IMR-90 (cell line): ENCODE measurements at regions not wholly inside any gene's neighbourhood (a gene's known extent, or its start where the extent isn't known, plus 50 kb on each side); places are given as distances from the start of the nearest gene placed in this dataset.

Experiments used
- ATAC-seq: fragments of 200-7000 bp; cut with Tn5 transposase; 2 replicates; pipeline ENCODE4 v1.9.1; 2020; ENCODE audit warnings: low read depth, mild to moderate bottlenecking, moderate library complexity
- BruUV-seq: library from RNA; stranded (reverse); fragments of 400-500 nt; replicated peaks from 2 replicates; lab custom pipeline; 2021; lab: Mats Ljungman, UMichigan
- CTCF ChIA-PET: fragments of 300-600 bp; formaldehyde crosslinking; extraction: SDS; loops from one replicate; lab custom pipeline; 2021; ENCODE audit warnings: antibody characterized with exemption; lab: Yijun Ruan, JAX
- POLR2A ChIA-PET: fragments of 300-600 bp; sonication (Branson Sonifier 250); formaldehyde crosslinking; loops from one replicate; lab custom pipeline; 2022; ENCODE audit warnings: antibody characterized with exemption; ENCODE audit not compliant: unreplicated experiment; lab: Charles Lee
- DNase-seq: peaks from one replicate; pipeline ENCODE4 v3.0.0; 2013
- H2AFZ ChIP-seq: replicated peaks from 2 replicates; pipeline ENCODE3; 2013; ENCODE audit warnings: low read length, mild to moderate bottlenecking; ENCODE audit not compliant: poor library complexity
- H2AK5ac ChIP-seq: 2 replicates; pipeline ENCODE4 v1.6.1; 2013; ENCODE audit warnings: low read depth, low read length, inconsistent platforms
- H2AK9ac ChIP-seq: replicated peaks from 2 replicates; pipeline ENCODE3; 2013; ENCODE audit warnings: mild to moderate bottlenecking, low read depth, low read length, moderate library complexity; ENCODE audit not compliant: poor library complexity
- H2BK120ac ChIP-seq: 2 replicates; pipeline ENCODE4 v1.6.1; 2013; ENCODE audit warnings: low read depth, low read length, inconsistent platforms
- H2BK15ac ChIP-seq: 3 replicates; pipeline ENCODE4 v1.6.1; 2013; ENCODE audit warnings: low read depth, low read length, inconsistent platforms
- H2BK20ac ChIP-seq: 2 replicates; pipeline ENCODE4 v1.6.1; 2013; ENCODE audit warnings: low read depth, mild to moderate bottlenecking, inconsistent platforms, low read length, moderate library complexity
- H2BK5ac ChIP-seq: 2 replicates; pipeline ENCODE4 v1.6.1; 2013; ENCODE audit warnings: mild to moderate bottlenecking, low read depth, low read length, inconsistent platforms; ENCODE audit not compliant: poor library complexity, severe bottlenecking
- H3K14ac ChIP-seq: replicated peaks from 2 replicates; pipeline ENCODE4 v1.6.1; 2013; ENCODE audit warnings: low read depth, low read length, inconsistent platforms
- H3K18ac ChIP-seq: 2 replicates; pipeline ENCODE4 v1.6.1; 2013; ENCODE audit warnings: low read depth, low read length, control low read depth
- H3K23ac ChIP-seq: 2 replicates; pipeline ENCODE4 v1.6.1; 2013; ENCODE audit warnings: low read depth, low read length, inconsistent platforms
- H3K27ac ChIP-seq: 2 replicates; pipeline ENCODE4 v1.5.1; 2013; ENCODE audit warnings: mild to moderate bottlenecking, control low read depth, low read length; ENCODE audit not compliant: insufficient read depth
- H3K27me3 ChIP-seq: 2 replicates; pipeline ENCODE4 v1.6.1; 2013; ENCODE audit warnings: low read length; ENCODE audit not compliant: control insufficient read depth, insufficient read depth
- H3K36me3 ChIP-seq: 2 replicates; pipeline ENCODE4 v1.6.1; 2013; ENCODE audit warnings: low read length, mixed read lengths; ENCODE audit not compliant: control insufficient read depth, insufficient read depth
- H3K4ac ChIP-seq: 2 replicates; pipeline ENCODE4 v1.6.1; 2013; ENCODE audit warnings: low read depth, low read length, inconsistent platforms
- H3K4me1 ChIP-seq: 2 replicates; pipeline ENCODE4 v1.6.1; 2013; ENCODE audit warnings: low read length, mixed read lengths; ENCODE audit not compliant: control insufficient read depth, insufficient read depth
- H3K4me2 ChIP-seq: 2 replicates; pipeline ENCODE4 v1.6.1; 2013; ENCODE audit warnings: low read depth, mild to moderate bottlenecking, control low read depth, low read length, moderate library complexity
- H3K4me3 ChIP-seq: 2 replicates; pipeline ENCODE4 v1.5.1; 2013; ENCODE audit warnings: low read depth, mild to moderate bottlenecking, control low read depth, low read length, moderate library complexity; ENCODE audit not compliant: insufficient read depth
- H3K56ac ChIP-seq: 2 replicates; pipeline ENCODE4 v1.6.1; 2013; ENCODE audit warnings: low read length, inconsistent platforms; ENCODE audit not compliant: insufficient read depth; ENCODE audit errors: extremely low read depth
- H3K79me1 ChIP-seq, 2 experiments: 2 replicates each; pipeline ENCODE4 v1.6.1; 2013; ENCODE audit warnings: low read length in 2 of 2, inconsistent platforms in 1 of 2, low read depth in 1 of 2
- H3K9ac ChIP-seq: 2 replicates; pipeline ENCODE4 v1.6.1; 2013; ENCODE audit warnings: low read depth, low read length, control low read depth
- H3K9me1 ChIP-seq: 2 replicates; pipeline ENCODE4 v1.6.1; 2013; ENCODE audit warnings: low read length, inconsistent platforms; ENCODE audit not compliant: insufficient read depth
- H3K9me3 ChIP-seq: 2 replicates; pipeline ENCODE4 v1.6.1; 2013; ENCODE audit warnings: low read length; ENCODE audit not compliant: control insufficient read depth, insufficient read depth
- H4K20me1 ChIP-seq: 2 replicates; pipeline ENCODE4 v1.6.1; 2013; ENCODE audit warnings: low read length, inconsistent platforms; ENCODE audit not compliant: insufficient read depth
- H4K5ac ChIP-seq: 2 replicates; pipeline ENCODE4 v1.6.1; 2013; ENCODE audit warnings: mild to moderate bottlenecking, low read depth, low read length, control low read depth
- H4K8ac ChIP-seq, 2 experiments: 2 replicates each; pipeline ENCODE4 v1.6.1; 2013; ENCODE audit warnings: low read depth in 2 of 2, low read length in 2 of 2, control low read depth in 1 of 2, inconsistent platforms in 1 of 2
- H4K91ac ChIP-seq: 2 replicates; pipeline ENCODE4 v1.6.1; 2013; ENCODE audit warnings: low read depth, low read length, inconsistent platforms; ENCODE audit not compliant: insufficient read depth
- BHLHE40 ChIP-seq: fragments of 150-350 bp; IDR thresholded peaks from 2 replicates; pipeline ENCODE4 v1.6.1; 2016; ENCODE audit warnings: mild to moderate bottlenecking, low read depth, low read length
- CHD1 ChIP-seq: IDR thresholded peaks from 2 replicates; pipeline ENCODE4 v1.6.1; 2012; ENCODE audit warnings: low read depth, low read length, improper control_type of control experiment
- FOS ChIP-seq: fragments of 150-350 bp; IDR thresholded peaks from 2 replicates; pipeline ENCODE4 v1.6.1; 2016; ENCODE audit warnings: low read depth, low read length
- MAFK ChIP-seq: IDR thresholded peaks from 2 replicates; pipeline ENCODE4 v1.6.1; 2012; ENCODE audit warnings: low read depth, low read length, improper control_type of control experiment
- MAZ ChIP-seq: IDR thresholded peaks from 2 replicates; pipeline ENCODE4 v1.6.1; 2012; ENCODE audit warnings: low read depth, mild to moderate bottlenecking, low read length, improper control_type of control experiment, moderate library complexity, borderline replicate concordance
- MXI1 ChIP-seq: IDR thresholded peaks from 2 replicates; pipeline ENCODE4 v1.6.1; 2012; ENCODE audit warnings: low read depth, mild to moderate bottlenecking, low read length, moderate library complexity, borderline replicate concordance
- NFE2L2 ChIP-seq: fragments of 150-350 bp; IDR thresholded peaks from 2 replicates; pipeline ENCODE4 v1.6.1; 2016; ENCODE audit warnings: low read depth, mild to moderate bottlenecking, low read length
- RFX5 ChIP-seq: IDR thresholded peaks from 2 replicates; pipeline ENCODE4 v1.8.0; 2012; ENCODE audit warnings: low read depth, mild to moderate bottlenecking, low read length, moderate library complexity
- SMC3 ChIP-seq: fragments of 150-350 bp; IDR thresholded peaks from 2 replicates; pipeline ENCODE4 v1.6.1; 2016; ENCODE audit warnings: low read depth, mild to moderate bottlenecking, antibody characterized with exemption, low read length, moderate library complexity
- dilution Hi-C: fragments of 300-500 bp; cut with HindIII; formaldehyde crosslinking; loops from one replicate; pipeline ENCODE4 v1.14.3; 2018; ENCODE audit warnings: low sequenced_read_pairs; ENCODE audit not compliant: unreplicated experiment
- in situ Hi-C: fragments of 300-500 bp; cut with MboI; formaldehyde crosslinking; loops from 3 replicates; pipeline ENCODE4 v1.14.3; 2019; ENCODE audit warnings: low sequenced_read_pairs, inconsistent platforms, mixed read lengths
- intact Hi-C: fragments of 100-400 bp; cut with micrococcal nuclease; formaldehyde crosslinking; loops from 2 replicates; pipeline ENCODE4 v1.10.0; 2022
- TF ChIP-seq, protein P1 (sequence below): conservative IDR thresholded peaks from 2 replicates; pipeline ENCODE4 v1.5.1; 2012; ENCODE audit warnings: mild to moderate bottlenecking, low read depth, low read length, improper control_type of control experiment

- H3K4me3 ChIP-seq: no peak overlapping the region
- no peaks in the 10 kb centered on the region for H3K36me3 ChIP-seq
- ChIA-PET CTCF (no interaction called here), POLR2A (no interaction called here)
- no peak overlapping the region for H4K91ac ChIP-seq
- H4K5ac ChIP-seq: no peak overlapping the region
- H3K9ac ChIP-seq: no peak overlapping the region
- H3K9me1 ChIP-seq: no peaks in the 10 kb centered on the region
- TF ChIP-seq NFE2L2 (no peak), BHLHE40 (no peak), CHD1 (no peak), SMC3 (no peak), MAFK (no peak), MAZ (no peak), FOS (no peak), MXI1 (no peak), RFX5 (no peak)
- TF ChIP-seq, protein P1, sequence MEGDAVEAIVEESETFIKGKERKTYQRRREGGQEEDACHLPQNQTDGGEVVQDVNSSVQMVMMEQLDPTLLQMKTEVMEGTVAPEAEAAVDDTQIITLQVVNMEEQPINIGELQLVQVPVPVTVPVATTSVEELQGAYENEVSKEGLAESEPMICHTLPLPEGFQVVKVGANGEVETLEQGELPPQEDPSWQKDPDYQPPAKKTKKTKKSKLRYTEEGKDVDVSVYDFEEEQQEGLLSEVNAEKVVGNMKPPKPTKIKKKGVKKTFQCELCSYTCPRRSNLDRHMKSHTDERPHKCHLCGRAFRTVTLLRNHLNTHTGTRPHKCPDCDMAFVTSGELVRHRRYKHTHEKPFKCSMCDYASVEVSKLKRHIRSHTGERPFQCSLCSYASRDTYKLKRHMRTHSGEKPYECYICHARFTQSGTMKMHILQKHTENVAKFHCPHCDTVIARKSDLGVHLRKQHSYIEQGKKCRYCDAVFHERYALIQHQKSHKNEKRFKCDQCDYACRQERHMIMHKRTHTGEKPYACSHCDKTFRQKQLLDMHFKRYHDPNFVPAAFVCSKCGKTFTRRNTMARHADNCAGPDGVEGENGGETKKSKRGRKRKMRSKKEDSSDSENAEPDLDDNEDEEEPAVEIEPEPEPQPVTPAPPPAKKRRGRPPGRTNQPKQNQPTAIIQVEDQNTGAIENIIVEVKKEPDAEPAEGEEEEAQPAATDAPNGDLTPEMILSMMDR: no peak
- peak overlapping the region; percentile 18 for H2BK5ac ChIP-seq
- H3K56ac ChIP-seq: no peak overlapping the region
- no TSS peak for BruUV-seq
- H2AFZ ChIP-seq: no peak overlapping the region
- ATAC-seq (peak; percentile 88), DNase-seq (peak; percentile 64)
- no peaks in the 10 kb centered on the region for H3K9me3 ChIP-seq
- no peak overlapping the region for H2BK120ac ChIP-seq
- no peaks in the 10 kb centered on the region for H4K20me1 ChIP-seq
- no peak overlapping the region for H3K23ac ChIP-seq
- H3K18ac ChIP-seq: no peak overlapping the region
- no peak overlapping the region for H2BK20ac ChIP-seq
- no peak overlapping the region; the same call in 1 of the 2 replicates for H3K4me2 ChIP-seq
- H3K4me1 ChIP-seq: no peaks in the 10 kb centered on the region; the same call in 1 of the 2 replicates
- in situ Hi-C loops: no loop called here
- H3K27me3 ChIP-seq: no peaks in the 10 kb centered on the region
- H2BK15ac ChIP-seq: no peak overlapping the region
- H4K8ac ChIP-seq: no peak overlapping the region
- H2AK9ac ChIP-seq: no peak overlapping the region
- no peak overlapping the region for H3K4ac ChIP-seq
- H3K14ac ChIP-seq: no peak overlapping the region
- H3K27ac ChIP-seq: no peak overlapping the region
- intact Hi-C loops: loop anchor here (5.0 kb wide), 1 partner anchor 41 kb away; no protein-coding TSS in a partner anchor
- no peak overlapping the region for H2AK5ac ChIP-seq
- dilution Hi-C loops: no loop called here
- no peaks in the 10 kb centered on the region for H3K79me1 ChIP-seq
Observed at GRCh38 chr6:92715991-92716390, 703.4 kb downstream of the EPHA7 start.
